Iris pigment epithelial cell (primary cell): ENCODE measurements at regions not wholly inside any gene's neighbourhood (a gene's known extent, or its start where the extent isn't known, plus 50 kb on each side); places are given as distances from the start of the nearest gene placed in this dataset.
A peak's percentile ranks its signal among the peaks of the same experiment; 100 is the strongest.
"Not testable (repeated sequence)": the region's sequence is repeated elsewhere in the genome, so short reads cannot be mapped to it uniquely, and the experiment has no call there.

ENCODE experiments used
- DNase-seq: peaks from one replicate; pipeline ENCODE4 v3.0.0-alpha.2; 2011; ENCODE audit warnings: low read depth

GRCh38 chr22:22296047-22296446, 51.5 kb downstream of the VPREB1 start:
- not testable (repeated sequence) for DNase-seq

- DNase-seq = peak; percentile 34
Observed at GRCh38 chr22:22297159-22297793, 52.7 kb downstream of the VPREB1 start.

GRCh38 chr22:22297794-22298653, 53.4 kb downstream of the VPREB1 start:
- peak; percentile 77 for DNase-seq

GRCh38 chr22:22298654-22299009, 54.0 kb downstream of the VPREB1 start:
- DNase-seq = not testable (repeated sequence)

GRCh38 chr22:22300511-22300910, 55.9 kb downstream of the VPREB1 start:
- DNase-seq = not testable (repeated sequence)

- not testable (repeated sequence) for DNase-seq
Observed at GRCh38 chr22:22300946-22301345, 56.4 kb downstream of the VPREB1 start.

GRCh38 chr22:22316589-22316988, 72.0 kb downstream of the VPREB1 start:
- no peak for DNase-seq

GRCh38 chr22:22318723-22319465, 74.3 kb downstream of the VPREB1 start:
- DNase-seq = no peak

- DNase-seq = peak; percentile 45
Observed at GRCh38 chr22:22321743-22322611, 77.4 kb downstream of the VPREB1 start.

- no peak for DNase-seq
Observed at GRCh38 chr22:22322792-22323191, 78.2 kb downstream of the VPREB1 start.

- DNase-seq = no peak
Observed at GRCh38 chr22:22327723-22328122, 83.1 kb downstream of the VPREB1 start.

GRCh38 chr22:22329792-22330191, 85.2 kb downstream of the VPREB1 start:
- DNase-seq = no peak

- not testable (repeated sequence) for DNase-seq
Observed at GRCh38 chr22:22335640-22336039, 91.1 kb downstream of the VPREB1 start.

- not testable (repeated sequence) for DNase-seq
Observed at GRCh38 chr22:22336333-22336732, 91.7 kb downstream of the VPREB1 start.

GRCh38 chr22:22338778-22339177, 94.2 kb downstream of the VPREB1 start:
- not testable (repeated sequence) for DNase-seq

- no peak for DNase-seq
Observed at GRCh38 chr22:22341736-22342135, 97.2 kb downstream of the VPREB1 start.

GRCh38 chr22:22342697-22343580, 98.4 kb downstream of the VPREB1 start:
- peak; percentile 9 for DNase-seq

- no peak for DNase-seq
Observed at GRCh38 chr22:22343581-22344296, 99.2 kb downstream of the VPREB1 start.

- no peak for DNase-seq
Observed at GRCh38 chr22:22344430-22344829, 99.8 kb downstream of the VPREB1 start.

- no peak for DNase-seq
Observed at GRCh38 chr22:22345781-22346180, 101.2 kb downstream of the VPREB1 start.
